GM10266 (cell line): ENCODE measurements at regions not wholly inside any gene's neighbourhood (a gene's known extent, or its start where the extent isn't known, plus 50 kb on each side); places are given as distances from the start of the nearest gene placed in this dataset.

ENCODE experiments used
- DNase-seq: peaks from one replicate; pipeline ENCODE4 v3.0.0; 2012; ENCODE audit errors: extremely low spot score
- CTCF ChIP-seq: IDR thresholded peaks from 2 replicates; pipeline ENCODE4 v1.5.1; 2012; ENCODE audit warnings: mild to moderate bottlenecking, low read depth; ENCODE audit not compliant: control insufficient read depth, insufficient read depth; ENCODE audit errors: missing control alignments

DNA sequence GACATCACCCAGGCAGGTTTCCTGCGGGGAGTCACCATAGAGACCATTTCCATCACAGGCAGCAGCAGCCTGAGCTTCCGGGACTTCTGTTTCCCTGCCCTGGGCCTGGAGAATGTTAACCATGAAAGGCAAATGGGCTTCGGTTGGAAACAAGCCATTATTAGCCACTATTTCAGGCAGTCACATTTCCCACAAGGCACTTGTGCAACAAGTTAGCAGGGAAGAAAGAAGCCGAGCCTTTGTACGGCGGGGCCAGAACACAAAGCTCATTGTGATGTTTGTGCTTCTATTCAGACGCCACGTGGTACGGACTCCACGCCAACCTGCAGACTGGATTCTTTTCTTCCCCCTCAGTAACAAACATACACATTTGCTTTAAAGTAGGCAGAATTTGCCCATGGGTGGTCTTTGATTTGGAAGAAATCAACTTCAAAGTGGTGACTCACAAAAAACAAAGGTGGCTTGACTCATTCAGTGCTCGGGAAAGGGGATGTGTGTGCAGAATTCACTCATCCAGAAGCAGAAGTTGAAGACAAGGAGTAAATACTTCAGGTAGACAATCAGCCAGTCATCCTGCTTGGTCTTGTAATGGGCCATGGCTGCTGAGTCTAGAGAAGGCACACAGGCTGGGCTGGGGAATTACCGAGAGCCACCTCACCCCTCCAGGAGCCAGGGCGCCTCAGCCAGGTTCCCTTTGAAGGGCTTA, 154.2 kb upstream of the PRMT8 start:
- DNase-seq: no peak
- TF ChIP-seq CTCF: no peak

DNA sequence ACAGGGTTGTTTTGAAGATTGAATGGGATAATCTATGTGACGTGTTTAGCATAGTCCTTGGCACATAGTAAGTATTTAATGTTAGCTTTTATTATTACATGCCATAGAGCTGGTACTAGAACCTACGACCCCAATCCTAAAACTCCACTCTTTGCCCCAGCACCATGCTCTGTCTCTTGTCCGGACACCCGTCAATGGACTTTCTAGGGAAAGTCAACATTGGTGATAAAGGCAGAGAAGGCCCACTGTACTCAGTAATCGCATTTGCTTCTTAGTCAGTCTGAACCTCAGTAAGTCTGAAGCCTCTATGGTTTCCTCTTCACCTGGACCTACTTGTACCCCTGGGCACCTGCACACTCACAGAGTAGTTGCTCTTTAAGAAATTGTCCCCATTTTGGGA, 153.1 kb upstream of the PRMT8 start:
- DNase-seq: no peak

DNA sequence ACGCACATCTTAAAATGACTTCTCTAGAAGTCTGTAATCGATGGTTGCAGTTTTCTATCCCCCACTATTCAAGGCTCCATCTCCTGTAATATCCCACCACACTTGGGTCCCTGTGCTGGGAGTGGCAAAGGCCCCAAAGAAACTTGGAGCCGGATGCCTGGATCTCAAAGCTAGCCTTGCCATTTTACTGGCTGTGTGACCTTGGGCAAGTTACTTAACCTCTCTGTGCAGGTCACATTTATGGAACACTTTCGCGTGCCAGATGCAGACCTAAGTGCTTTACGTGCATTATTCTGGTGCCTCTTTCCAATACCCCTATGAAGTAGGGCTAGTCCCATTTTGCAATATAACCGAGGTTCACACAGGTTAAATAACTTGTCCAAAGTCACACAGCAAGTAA, 151.8 kb upstream of the PRMT8 start:
- DNase-seq: no peak

More for the DNA sequence above, 153.1 kb upstream of the PRMT8 start:
- no peak for TF ChIP-seq CTCF

DNA sequence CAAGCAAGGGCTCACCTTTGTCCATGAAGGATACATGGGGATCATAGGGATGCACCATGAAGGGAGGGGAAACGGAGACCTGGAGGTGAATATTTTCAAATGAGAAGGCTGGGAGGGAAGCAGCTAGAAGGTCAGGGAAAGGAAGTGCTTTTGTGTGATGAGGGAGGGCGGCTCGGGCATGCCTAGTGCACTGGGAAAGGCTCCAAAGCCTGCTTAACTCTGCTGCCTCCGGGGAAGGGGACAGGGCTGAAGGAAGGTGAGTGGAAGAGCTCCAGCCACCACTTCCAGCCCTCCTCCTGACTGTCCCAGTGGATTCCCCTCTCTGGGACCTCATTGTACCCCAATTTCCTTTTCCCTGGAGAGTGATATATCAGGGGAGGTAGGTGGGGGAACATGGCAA, 149.4 kb upstream of the PRMT8 start:
- DNase-seq: no peak
- TF ChIP-seq CTCF: no peak

More for the DNA sequence above, 151.8 kb upstream of the PRMT8 start:
- TF ChIP-seq CTCF: no peak

- DNase-seq: no peak
- TF ChIP-seq CTCF: peak; percentile 25
These were observed 149.0 kb upstream of the PRMT8 start for GRCh38 chr12:3342051-3342450.

DNA sequence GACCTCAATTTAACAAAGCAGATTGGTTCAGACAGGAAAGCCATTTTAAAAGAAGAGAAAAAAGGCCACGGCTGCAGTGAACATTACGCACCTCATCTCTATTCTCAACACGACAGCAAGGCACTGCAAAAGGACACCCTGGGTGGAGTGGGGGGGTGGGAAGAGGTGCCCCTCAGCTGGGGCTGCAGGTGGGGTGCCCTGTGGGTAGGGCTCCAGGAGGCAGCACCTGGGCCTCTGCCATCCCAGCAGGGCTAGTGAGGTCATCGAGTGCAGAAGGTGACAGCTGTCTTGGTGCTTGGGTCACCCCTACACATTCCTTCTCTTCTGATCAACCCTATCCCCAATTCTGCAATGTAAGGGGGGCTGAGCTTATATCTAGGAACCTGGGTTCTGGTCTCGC, 142.9 kb upstream of the PRMT8 start:
- no peak for DNase-seq
- TF ChIP-seq CTCF: no peak

DNA sequence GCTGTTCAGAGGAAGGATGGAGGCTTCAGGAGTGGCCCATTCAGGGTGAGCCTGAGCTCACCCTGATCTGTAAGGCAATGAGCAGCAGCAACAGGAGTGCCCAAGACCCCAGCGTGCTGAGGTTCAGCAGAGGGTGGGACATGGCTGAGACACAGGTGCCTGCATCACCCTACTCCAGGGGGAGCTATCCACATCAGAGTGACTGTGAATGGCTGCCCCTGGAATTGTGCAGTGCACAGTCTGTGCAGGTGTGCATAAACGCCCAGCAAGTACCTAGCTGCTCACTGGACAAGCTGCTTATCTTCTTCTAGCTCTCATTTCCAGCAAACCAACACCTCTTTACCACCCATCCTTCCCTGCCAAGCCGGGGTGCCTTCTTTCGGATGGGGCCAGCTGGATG, 140.6 kb upstream of the PRMT8 start:
- TF ChIP-seq CTCF: no peak

More for the DNA sequence above, 140.6 kb upstream of the PRMT8 start:
- DNase-seq: no peak
